Keratinocyte (primary cell): ENCODE measurements at regions not wholly inside any gene's neighbourhood (a gene's known extent, or its start where the extent isn't known, plus 50 kb on each side); places are given as distances from the start of the nearest gene placed in this dataset.

Experiments
- DNase-seq: peaks from one replicate; pipeline ENCODE4 v3.0.0-alpha.2; 2011; ENCODE audit warnings: low read depth, missing footprints, low spot score
- FAIRE-seq: peaks from 2 replicates; lab custom pipeline; 2011; peaks lifted over from hg19 to GRCh38; lab: Jason Lieb, UNC
- H2AFZ ChIP-seq: 2 replicates; pipeline ENCODE4 v1.6.0; 2012; ENCODE audit warnings: low read length, control low read depth, inconsistent platforms; ENCODE audit not compliant: control insufficient read depth
- H3K27ac ChIP-seq: 2 replicates; pipeline ENCODE4 v1.5.1; 2011; ENCODE audit warnings: low read length; ENCODE audit not compliant: control insufficient read depth, insufficient read depth
- H3K27me3 ChIP-seq: 3 replicates; pipeline ENCODE4 v1.6.0; 2011; ENCODE audit warnings: low read length; ENCODE audit not compliant: control insufficient read depth, insufficient read depth; ENCODE audit errors: extremely low read depth
- H3K36me3 ChIP-seq, 2 experiments: 2 replicates in 1 of 2; 3 replicates in 1 of 2; pipeline ENCODE4 v1.5.1; 2011; ENCODE audit warnings: low read length in 2 of 2, mild to moderate bottlenecking in 1 of 2; ENCODE audit not compliant: control insufficient read depth in 2 of 2, insufficient read depth in 2 of 2; ENCODE audit errors: extremely low read depth in 1 of 2
- H3K4me1 ChIP-seq: 3 replicates; pipeline ENCODE4 v1.5.1; 2011; ENCODE audit warnings: low read length; ENCODE audit not compliant: control insufficient read depth, insufficient read depth; ENCODE audit errors: extremely low read depth
- H3K4me2 ChIP-seq: 3 replicates; pipeline ENCODE4 v1.6.0; 2011; ENCODE audit warnings: low read depth, low read length; ENCODE audit not compliant: control insufficient read depth, insufficient read depth; ENCODE audit errors: extremely low read depth
- H3K4me3 ChIP-seq, 3 experiments: fragments of 200-600 bp in 1 of 3; sonication (generic) in 1 of 3; 2 replicates in 2 of 3; 3 replicates in 1 of 3; pipeline ENCODE4 v1.5.1; 2011 to 2016; ENCODE audit warnings: low read length in 3 of 3, mild to moderate bottlenecking in 3 of 3, control low read depth in 2 of 3, inconsistent platforms in 1 of 3, low read depth in 1 of 3, mixed read lengths in 1 of 3, mixed run types in 1 of 3, moderate library complexity in 1 of 3; ENCODE audit not compliant: control insufficient read depth in 2 of 3, insufficient read depth in 2 of 3; ENCODE audit errors: extremely low read depth in 1 of 3
- H3K79me2 ChIP-seq: 2 replicates; pipeline ENCODE4 v1.6.0; 2012; ENCODE audit warnings: low read length; ENCODE audit not compliant: control insufficient read depth, insufficient read depth
- H3K9ac ChIP-seq: 3 replicates; pipeline ENCODE4 v1.6.0; 2011; ENCODE audit warnings: low read length; ENCODE audit not compliant: control insufficient read depth, insufficient read depth; ENCODE audit errors: extremely low read depth
- H3K9me1 ChIP-seq: 3 replicates; pipeline ENCODE4 v1.6.0; 2011; ENCODE audit warnings: low read length; ENCODE audit not compliant: control insufficient read depth, insufficient read depth; ENCODE audit errors: extremely low read depth
- H3K9me3 ChIP-seq: 2 replicates; pipeline ENCODE4 v1.5.1; 2012; ENCODE audit warnings: low read depth, low read length; ENCODE audit not compliant: control insufficient read depth
- H4K20me1 ChIP-seq: 3 replicates; pipeline ENCODE4 v1.6.0; 2011; ENCODE audit warnings: low read length; ENCODE audit not compliant: control insufficient read depth, insufficient read depth; ENCODE audit errors: extremely low read depth
- CTCF ChIP-seq, 3 experiments: IDR thresholded peaks in 1 of 3; conservative IDR thresholded peaks in 1 of 3; optimal IDR thresholded peaks in 1 of 3; 2 replicates in 2 of 3; 3 replicates in 1 of 3; pipeline versions ENCODE3 to v1.5.1; 2011; ENCODE audit warnings: low read length in 3 of 3, mild to moderate bottlenecking in 3 of 3, moderate library complexity in 2 of 3, control low read depth in 1 of 3, inconsistent platforms in 1 of 3; ENCODE audit not compliant: insufficient read depth in 2 of 3; ENCODE audit errors: extremely low read depth in 1 of 3
- EZH2 ChIP-seq: IDR thresholded peaks from one replicate; pipeline ENCODE4 v1.6.1; 2012; ENCODE audit warnings: inconsistent platforms, mild to moderate bottlenecking, low read length, moderate library complexity
- dilution Hi-C: fragments of 300-500 bp; cut with MboI; formaldehyde crosslinking; loops from one replicate; pipeline ENCODE4 v1.7.0; 2020; ENCODE audit warnings: low sequenced_read_pairs; ENCODE audit not compliant: extremely low pct_ligation_motif_present

DNA sequence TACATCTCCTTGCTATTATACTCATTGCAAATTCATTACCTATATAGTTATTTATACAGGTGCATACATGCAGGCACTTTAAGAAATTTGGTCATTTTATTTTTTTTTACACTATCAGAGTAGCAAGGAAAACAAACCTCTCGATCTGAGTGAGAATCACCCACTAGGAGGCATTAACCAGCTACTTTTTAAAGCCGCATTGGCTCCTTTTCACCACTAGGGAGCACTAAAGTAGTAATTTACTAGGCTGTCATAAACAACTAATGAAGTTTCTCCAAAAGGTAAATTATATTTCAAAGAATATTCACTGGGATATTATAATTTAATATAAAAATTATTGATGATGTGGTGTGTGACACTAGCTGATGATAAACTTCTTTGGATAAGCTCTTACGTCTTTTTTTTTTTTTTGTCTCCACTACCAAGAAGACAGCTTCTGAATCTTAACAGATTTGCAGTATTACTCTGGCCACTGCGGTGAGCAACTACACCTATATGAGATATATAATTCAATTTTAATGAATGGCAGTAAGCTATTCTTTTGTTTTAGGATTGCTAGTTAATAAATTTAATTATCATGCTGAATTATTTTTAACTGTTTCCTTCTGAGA lies 101.9 kb downstream of the NOL4 start:
- no peak overlapping the region for H3K9ac ChIP-seq
- TF ChIP-seq CTCF (optimal IDR thresholded peaks at IDR 0.05 in 1 of 3, IDR thresholded peaks at IDR 0.05 in 1 of 3, conservative IDR thresholded peaks at IDR 0.05 in 1 of 3; ENCODE audit: extremely low read depth in 1 of 3, insufficient read depth in 2 of 3, low read length in 3 of 3): peak; percentile 47 to 86 (median 79)
- no peak for TF ChIP-seq EZH2
- no peaks in the 10 kb centered on the region for H3K27me3 ChIP-seq
- no peak for FAIRE-seq
- no peak overlapping the region for H3K4me3 ChIP-seq
- DNase-seq: no peak
- H2AFZ ChIP-seq: no peak overlapping the region
- H3K4me2 ChIP-seq: no peak overlapping the region
- H3K9me3 ChIP-seq: no peaks in the 10 kb centered on the region
- no peaks in the 10 kb centered on the region for H3K9me1 ChIP-seq
- peaks cover 12% of the 10 kb centered on the region for H3K4me1 ChIP-seq
- H3K27ac ChIP-seq: no peak overlapping the region
- H4K20me1 ChIP-seq: no peaks in the 10 kb centered on the region
- H3K79me2 ChIP-seq: no peaks in the 10 kb centered on the region
- dilution Hi-C loops: no loop called here
- no peaks in the 10 kb centered on the region for H3K36me3 ChIP-seq

DNA sequence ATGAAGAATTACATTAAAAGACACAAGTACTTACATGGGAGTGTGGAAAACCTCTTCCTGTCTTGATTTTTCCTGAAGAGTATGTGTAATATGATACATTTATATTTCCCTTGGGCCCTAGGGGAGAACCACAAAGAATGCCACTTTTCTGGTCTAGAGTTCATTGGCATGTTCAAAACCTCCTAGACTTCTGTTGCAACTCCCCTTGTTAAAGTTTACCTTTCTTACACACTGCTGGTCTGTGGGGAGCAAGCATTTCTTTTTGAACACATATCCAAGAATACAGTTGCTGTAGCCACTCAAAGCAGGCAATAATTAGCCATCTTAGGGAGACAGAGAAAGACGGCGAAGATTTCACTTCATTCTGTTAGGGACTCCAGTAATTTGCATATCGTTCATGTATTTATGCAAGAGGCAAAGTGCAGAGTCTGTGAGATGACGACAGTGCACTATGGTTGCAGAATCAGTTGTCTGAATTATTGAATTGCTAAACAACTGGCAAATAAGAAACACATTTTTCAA lies 103.5 kb downstream of the NOL4 start:
- TF ChIP-seq CTCF (optimal IDR thresholded peaks at IDR 0.05 in 1 of 3, IDR thresholded peaks at IDR 0.05 in 1 of 3, conservative IDR thresholded peaks at IDR 0.05 in 1 of 3; ENCODE audit: extremely low read depth in 1 of 3, insufficient read depth in 2 of 3, low read length in 3 of 3) (no peak), EZH2 (no peak)
- no peaks in the 10 kb centered on the region for H3K79me2 ChIP-seq
- H3K4me3 ChIP-seq: no peak overlapping the region
- H3K9ac ChIP-seq: no peak overlapping the region
- H4K20me1 ChIP-seq: no peaks in the 10 kb centered on the region
- no peak overlapping the region for H3K27ac ChIP-seq
- dilution Hi-C loops: no loop called here
- H2AFZ ChIP-seq: peak overlapping the region; percentile 70
- H3K4me2 ChIP-seq: peak overlapping the region; percentile 44
- H3K36me3 ChIP-seq: no peaks in the 10 kb centered on the region
- H3K27me3 ChIP-seq: no peaks in the 10 kb centered on the region
- no peak for FAIRE-seq
- peaks cover 12% of the 10 kb centered on the region for H3K4me1 ChIP-seq
- no peaks in the 10 kb centered on the region for H3K9me3 ChIP-seq
- no peak for DNase-seq
- no peaks in the 10 kb centered on the region for H3K9me1 ChIP-seq
